ENCODE measurements at regions not wholly inside any gene's neighbourhood (a gene's known extent, or its start where the extent isn't known, plus 50 kb on each side); places are given as distances from the start of the nearest gene placed in this dataset.
"Not testable (repeated sequence)": the region's sequence is repeated elsewhere in the genome, so short reads cannot be mapped to it uniquely, and the experiment has no call there.

- Mint-ChIP-seq H3K27ac (no peak overlapping the region), H3K9me3 (peaks cover 0 to 3% (median 0%) of the 10 kb centered on the region in 11 donors), H3K27me3 (peaks cover 0 to 38% (median 15%) of the 10 kb centered on the region in 5 donors), H3K4me1 (no peaks in the 10 kb centered on the region), H3K4me3 (no peak overlapping the region), H3K36me3 (no peaks in the 10 kb centered on the region)
- Histone ChIP-seq H3K4me1 (ENCODE audit: control insufficient read depth in 2 of 2, insufficient read depth in 2 of 2, low read length in 2 of 2) (no peaks in the 10 kb centered on the region), H3K4me3 (ENCODE audit: low read length) (no peak overlapping the region), H3K36me3 (ENCODE audit: control insufficient read depth in 2 of 3, insufficient read depth in 3 of 3, low read length in 3 of 3) (no peaks in the 10 kb centered on the region), H3K27me3 (ENCODE audit: control insufficient read depth in 2 of 2, insufficient read depth in 2 of 2, low read length in 2 of 2) (no peaks in the 10 kb centered on the region), H3K9me3 (ENCODE audit: control insufficient read depth in 2 of 3, low read length in 3 of 3) (no peaks in the 10 kb centered on the region), H3K27ac (ENCODE audit: low read depth, low read length) (no peak overlapping the region)
- CTCF ChIA-PET = no interaction called here
- intact Hi-C loops (cut with micrococcal nuclease) = no loop called here
- no peak for DNase-seq
- POLR2A ChIA-PET = no interaction called here
- ATAC-seq = no peak
Measured at GRCh38 chr11:127803755-127804154, 783.6 kb downstream of the ETS1 start.

GRCh38 chr11:127800989-127801688 lies 786.2 kb downstream of the ETS1 start:
- no peak overlapping the region for H3K4me3 ChIP-seq (ENCODE audit: low read length)
- H3K36me3 ChIP-seq (ENCODE audit: control insufficient read depth in 2 of 3, insufficient read depth in 3 of 3, low read length in 3 of 3) = no peaks in the 10 kb centered on the region
- peaks cover 0 to 2% (median 0%) of the 10 kb centered on the region in 11 donors for H3K9me3 Mint-ChIP-seq
- no peak for ATAC-seq
- H3K27ac Mint-ChIP-seq = no peak overlapping the region
- no peaks in the 10 kb centered on the region for H3K4me1 Mint-ChIP-seq
- POLR2A ChIA-PET = no interaction called here
- H3K27ac ChIP-seq (ENCODE audit: low read depth, low read length) = no peak overlapping the region
- CTCF ChIA-PET = no interaction called here
- H3K27me3 Mint-ChIP-seq = peaks cover 2 to 20% (median 12%) of the 10 kb centered on the region in 5 donors
- no peaks in the 10 kb centered on the region for H3K9me3 ChIP-seq (ENCODE audit: control insufficient read depth in 2 of 3, low read length in 3 of 3)
- H3K4me3 Mint-ChIP-seq = no peak overlapping the region
- no peak for DNase-seq
- H3K27me3 ChIP-seq (ENCODE audit: control insufficient read depth in 2 of 2, insufficient read depth in 2 of 2, low read length in 2 of 2) = no peaks in the 10 kb centered on the region
- H3K4me1 ChIP-seq (ENCODE audit: control insufficient read depth in 2 of 2, insufficient read depth in 2 of 2, low read length in 2 of 2) = no peaks in the 10 kb centered on the region
- intact Hi-C loops (cut with micrococcal nuclease) = no loop called here
- no peaks in the 10 kb centered on the region for H3K36me3 Mint-ChIP-seq

- Histone ChIP-seq H3K4me1 (ENCODE audit: control insufficient read depth in 2 of 2, insufficient read depth in 2 of 2, low read length in 2 of 2) (no peaks in the 10 kb centered on the region), H3K4me3 (ENCODE audit: low read length) (no peak overlapping the region)
- CTCF ChIA-PET = no interaction called here
Measured at GRCh38 chr11:127795326-127795725, 792.0 kb downstream of the ETS1 start.

GRCh38 chr11:127791844-127792243 lies 791.3 kb upstream of the KIRREL3 start:
- Histone ChIP-seq H3K36me3 (ENCODE audit: control insufficient read depth in 2 of 3, insufficient read depth in 3 of 3, low read length in 3 of 3) (no peaks in the 10 kb centered on the region), H3K4me1 (ENCODE audit: control insufficient read depth in 2 of 2, insufficient read depth in 2 of 2, low read length in 2 of 2) (no peaks in the 10 kb centered on the region), H3K4me3 (ENCODE audit: low read length) (no peak overlapping the region), H3K9me3 (ENCODE audit: control insufficient read depth in 2 of 3, low read length in 3 of 3) (no peaks in the 10 kb centered on the region), H3K27ac (ENCODE audit: low read depth, low read length) (no peak overlapping the region), H3K27me3 (ENCODE audit: control insufficient read depth in 2 of 2, insufficient read depth in 2 of 2, low read length in 2 of 2) (no peaks in the 10 kb centered on the region)
- Mint-ChIP-seq H3K27ac (no peak overlapping the region), H3K4me3 (no peak overlapping the region), H3K9me3 (no peaks in the 10 kb centered on the region), H3K27me3 (peaks cover 0 to 9% (median 3%) of the 10 kb centered on the region in 5 donors), H3K4me1 (no peaks in the 10 kb centered on the region), H3K36me3 (no peaks in the 10 kb centered on the region)
- intact Hi-C loops (cut with micrococcal nuclease) = no loop called here
- ChIA-PET CTCF (no interaction called here), POLR2A (no interaction called here)
- DNase-seq (no peak), ATAC-seq (no peak)

More at GRCh38 chr11:127795326-127795725, 792.0 kb downstream of the ETS1 start:
- DNase-seq = no peak
- Mint-ChIP-seq H3K36me3 (no peaks in the 10 kb centered on the region), H3K4me1 (no peaks in the 10 kb centered on the region), H3K27me3 (peaks cover 3 to 12% (median 3%) of the 10 kb centered on the region in 5 donors), H3K27ac (no peak overlapping the region), H3K4me3 (no peak overlapping the region), H3K9me3 (no peaks in the 10 kb centered on the region)
- Histone ChIP-seq H3K36me3 (ENCODE audit: control insufficient read depth in 2 of 3, insufficient read depth in 3 of 3, low read length in 3 of 3) (no peaks in the 10 kb centered on the region), H3K27me3 (ENCODE audit: control insufficient read depth in 2 of 2, insufficient read depth in 2 of 2, low read length in 2 of 2) (no peaks in the 10 kb centered on the region), H3K9me3 (ENCODE audit: control insufficient read depth in 2 of 3, low read length in 3 of 3) (no peaks in the 10 kb centered on the region), H3K27ac (ENCODE audit: low read depth, low read length) (no peak overlapping the region)
- POLR2A ChIA-PET = no interaction called here
- intact Hi-C loops (cut with micrococcal nuclease) = no loop called here
- ATAC-seq = no peak

GRCh38 chr11:127790592-127790991 lies 790.0 kb upstream of the KIRREL3 start:
- Histone ChIP-seq H3K9me3 (ENCODE audit: control insufficient read depth in 2 of 3, low read length in 3 of 3) (no peaks in the 10 kb centered on the region), H3K4me1 (ENCODE audit: control insufficient read depth in 2 of 2, insufficient read depth in 2 of 2, low read length in 2 of 2) (no peaks in the 10 kb centered on the region), H3K36me3 (ENCODE audit: control insufficient read depth in 2 of 3, insufficient read depth in 3 of 3, low read length in 3 of 3) (no peaks in the 10 kb centered on the region), H3K27me3 (ENCODE audit: control insufficient read depth in 2 of 2, insufficient read depth in 2 of 2, low read length in 2 of 2) (no peaks in the 10 kb centered on the region), H3K4me3 (ENCODE audit: low read length) (no peak overlapping the region), H3K27ac (ENCODE audit: low read depth, low read length) (no peak overlapping the region)
- POLR2A ChIA-PET = no interaction called here
- no peak for DNase-seq
- Mint-ChIP-seq H3K27me3 (peaks cover 0 to 18% (median 6%) of the 10 kb centered on the region in 5 donors), H3K9me3 (no peaks in the 10 kb centered on the region), H3K27ac (no peak overlapping the region), H3K4me3 (no peak overlapping the region), H3K36me3 (no peaks in the 10 kb centered on the region), H3K4me1 (no peaks in the 10 kb centered on the region)
- no peak for ATAC-seq
- CTCF ChIA-PET = no interaction called here
- intact Hi-C loops (cut with micrococcal nuclease) = no loop called here

- no peak overlapping the region for H3K27ac ChIP-seq (ENCODE audit: low read depth, low read length)
- ATAC-seq (no peak), DNase-seq (no peak)
- no peaks in the 10 kb centered on the region for H3K4me1 Mint-ChIP-seq
- ChIA-PET CTCF (no interaction called here), POLR2A (no interaction called here)
- H3K36me3 ChIP-seq (ENCODE audit: control insufficient read depth in 2 of 3, insufficient read depth in 3 of 3, low read length in 3 of 3) = no peaks in the 10 kb centered on the region
- H3K4me3 Mint-ChIP-seq = no peak overlapping the region
- no peaks in the 10 kb centered on the region for H3K9me3 Mint-ChIP-seq
- H3K36me3 Mint-ChIP-seq = no peaks in the 10 kb centered on the region
- no peak overlapping the region for H3K4me3 ChIP-seq (ENCODE audit: low read length)
- no peaks in the 10 kb centered on the region for H3K4me1 ChIP-seq (ENCODE audit: control insufficient read depth in 2 of 2, insufficient read depth in 2 of 2, low read length in 2 of 2)
- H3K27me3 ChIP-seq (ENCODE audit: control insufficient read depth in 2 of 2, insufficient read depth in 2 of 2, low read length in 2 of 2) = no peaks in the 10 kb centered on the region
- intact Hi-C loops (cut with micrococcal nuclease) = no loop called here
- peaks cover 0 to 21% (median 7%) of the 10 kb centered on the region in 5 donors for H3K27me3 Mint-ChIP-seq
- H3K27ac Mint-ChIP-seq = no peak overlapping the region
- H3K9me3 ChIP-seq (ENCODE audit: control insufficient read depth in 2 of 3, low read length in 3 of 3) = no peaks in the 10 kb centered on the region
Measured at GRCh38 chr11:127789927-127790326, 789.4 kb upstream of the KIRREL3 start.

- H3K27ac ChIP-seq (ENCODE audit: low read depth, low read length); H3K27ac Mint-ChIP-seq; POLR2A ChIA-PET; ATAC-seq; DNase-seq; CTCF ChIA-PET; H3K9me3 ChIP-seq (ENCODE audit: control insufficient read depth in 2 of 3, low read length in 3 of 3); H3K36me3 Mint-ChIP-seq; H3K27me3 ChIP-seq (ENCODE audit: control insufficient read depth in 2 of 2, insufficient read depth in 2 of 2, low read length in 2 of 2); H3K36me3 ChIP-seq (ENCODE audit: control insufficient read depth in 2 of 3, insufficient read depth in 3 of 3, low read length in 3 of 3); H3K4me1 ChIP-seq (ENCODE audit: control insufficient read depth in 2 of 2, insufficient read depth in 2 of 2, low read length in 2 of 2); H3K4me1 Mint-ChIP-seq; H3K4me3 Mint-ChIP-seq; H3K4me3 ChIP-seq (ENCODE audit: low read length); intact Hi-C loops (cut with micrococcal nuclease); H3K9me3 Mint-ChIP-seq: not testable (repeated sequence)
- peaks cover 0 to 13% (median 7%) of the 10 kb centered on the region in 5 donors for H3K27me3 Mint-ChIP-seq
Measured at GRCh38 chr11:127772938-127773337, 772.4 kb upstream of the KIRREL3 start.

Measured in naive thymus-derived CD4-positive, alpha-beta T cell (primary cell).